SK-N-MC (cell line): ENCODE measurements at regions not wholly inside any gene's neighbourhood (a gene's known extent, or its start where the extent isn't known, plus 50 kb on each side); places are given as distances from the start of the nearest gene placed in this dataset.

ENCODE experiments used
- EZH2 ChIP-seq: fragments of 200-600 bp; sonication (generic); IDR thresholded peaks from one replicate; pipeline ENCODE4 v1.6.1; 2017; ENCODE audit warnings: antibody characterized with exemption
- FOXP2 ChIP-seq: optimal IDR thresholded peaks from 2 replicates; pipeline ENCODE3; 2011; ENCODE audit warnings: mild to moderate bottlenecking, moderate library complexity; ENCODE audit not compliant: insufficient read depth; ENCODE audit errors: extremely low read length, control extremely low read depth
- POLR2AphosphoS5 ChIP-seq: IDR thresholded peaks from 2 replicates; pipeline ENCODE4 v1.6.1; 2012; ENCODE audit warnings: mild to moderate bottlenecking, low read depth, low read length, borderline replicate concordance

DNA sequence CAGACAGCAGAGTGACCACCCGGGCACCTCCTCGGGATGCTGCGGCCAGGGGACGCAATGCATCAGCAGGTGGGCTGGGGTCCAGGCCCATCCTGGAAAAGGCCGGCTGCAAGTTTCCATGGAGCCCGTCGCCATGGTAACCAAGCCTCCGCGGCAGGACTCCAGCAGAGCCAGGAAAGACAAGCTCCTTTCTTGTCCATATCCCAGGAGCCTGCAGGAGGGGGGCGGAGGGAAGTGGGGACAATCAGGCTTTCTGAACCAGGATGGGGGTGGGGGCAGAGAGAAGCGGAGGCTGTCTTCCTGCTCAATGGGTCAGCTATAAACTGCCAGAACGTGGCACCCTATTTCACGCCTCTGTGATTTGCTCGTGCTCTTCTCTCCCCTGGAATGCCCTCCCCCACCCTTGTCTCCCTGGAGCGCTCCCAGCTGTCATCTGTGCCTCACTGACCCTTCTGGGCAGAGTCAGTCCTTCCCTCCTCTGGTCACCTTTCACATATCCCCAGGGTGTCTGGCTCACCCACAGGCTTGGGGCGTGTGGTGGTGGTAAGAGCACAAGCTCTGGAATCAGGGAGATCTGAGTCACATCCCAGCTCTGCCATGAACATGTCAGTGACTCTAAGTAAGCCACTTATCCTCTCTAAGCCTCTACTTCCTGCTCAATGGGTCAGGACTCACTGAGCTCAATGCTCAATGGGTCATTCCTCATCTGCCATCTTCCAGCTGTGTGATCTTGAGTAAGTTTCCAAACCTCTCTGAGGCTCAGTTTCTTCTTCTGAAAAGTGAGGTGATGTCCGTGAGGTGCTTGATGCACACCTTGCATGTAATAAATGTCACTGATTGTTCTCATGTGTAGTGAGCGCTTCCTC lies 58.9 kb upstream of the LAPTM5 start:
- TF ChIP-seq EZH2 (no peak), POLR2AphosphoS5 (no peak), FOXP2 (no peak)
